ENCODE measurements at regions not wholly inside any gene's neighbourhood (a gene's known extent, or its start where the extent isn't known, plus 50 kb on each side); places are given as distances from the start of the nearest gene placed in this dataset.

GRCh38 chr4:11483046-11483445 lies 54.4 kb upstream of the HS3ST1 start:
- TF ChIP-seq POLR2A (IDR thresholded peaks at IDR 0.05): no peak
- TF ChIP-seq CTCF (IDR thresholded peaks at IDR 0.05): no peak
